ENCODE measurements at regions not wholly inside any gene's neighbourhood (a gene's known extent, or its start where the extent isn't known, plus 50 kb on each side); places are given as distances from the start of the nearest gene placed in this dataset.
"Not testable (repeated sequence)": the region's sequence is repeated elsewhere in the genome, so short reads cannot be mapped to it uniquely, and the experiment has no call there.

- Mint-ChIP-seq H3K36me3 (ENCODE audit: unreplicated experiment) (no peaks in the 10 kb centered on the region), H3K9me3 (ENCODE audit: unreplicated experiment) (no peaks in the 10 kb centered on the region), H3K27ac (ENCODE audit: unreplicated experiment) (no peak overlapping the region), H3K4me1 (ENCODE audit: unreplicated experiment) (peaks cover 19% of the 10 kb centered on the region), H3K4me3 (ENCODE audit: unreplicated experiment) (no peak overlapping the region), H3K27me3 (ENCODE audit: unreplicated experiment) (no peaks in the 10 kb centered on the region)
- no peak for DNase-seq (ENCODE audit: extremely low spot score, unreplicated experiment)
- TF ChIP-seq CTCF (IDR thresholded peaks at IDR 0.05), result no peak
Observed at GRCh38 chr2:226548732-226549131, 250.9 kb downstream of the IRS1 start.

- H3K36me3 Mint-ChIP-seq (ENCODE audit: unreplicated experiment), result peaks cover 1% of the 10 kb centered on the region
- H3K4me1 Mint-ChIP-seq (ENCODE audit: unreplicated experiment), result peaks cover 9% of the 10 kb centered on the region
- no peak for DNase-seq (ENCODE audit: extremely low spot score, unreplicated experiment)
- H3K27me3 Mint-ChIP-seq (ENCODE audit: unreplicated experiment), result no peaks in the 10 kb centered on the region
- no peak for TF ChIP-seq CTCF (IDR thresholded peaks at IDR 0.05)
- no peak overlapping the region for H3K27ac Mint-ChIP-seq (ENCODE audit: unreplicated experiment)
- no peaks in the 10 kb centered on the region for H3K9me3 Mint-ChIP-seq (ENCODE audit: unreplicated experiment)
- no peak overlapping the region for H3K4me3 Mint-ChIP-seq (ENCODE audit: unreplicated experiment)
Observed at GRCh38 chr2:226544596-226545210, 254.9 kb downstream of the IRS1 start.

GRCh38 chr2:226540204-226540994 lies 259.2 kb downstream of the IRS1 start:
- no peak overlapping the region for H3K27ac Mint-ChIP-seq (ENCODE audit: unreplicated experiment)
- TF ChIP-seq CTCF (IDR thresholded peaks at IDR 0.05), result no peak
- H3K27me3 Mint-ChIP-seq (ENCODE audit: unreplicated experiment), result no peaks in the 10 kb centered on the region
- no peak overlapping the region for H3K4me3 Mint-ChIP-seq (ENCODE audit: unreplicated experiment)
- peaks cover 1% of the 10 kb centered on the region for H3K36me3 Mint-ChIP-seq (ENCODE audit: unreplicated experiment)
- DNase-seq (ENCODE audit: extremely low spot score, unreplicated experiment), result no peak
- H3K4me1 Mint-ChIP-seq (ENCODE audit: unreplicated experiment), result no peaks in the 10 kb centered on the region
- H3K9me3 Mint-ChIP-seq (ENCODE audit: unreplicated experiment), result no peaks in the 10 kb centered on the region

GRCh38 chr2:226536410-226536809 lies 263.2 kb downstream of the IRS1 start:
- Mint-ChIP-seq H3K27ac (ENCODE audit: unreplicated experiment) (no peak overlapping the region), H3K4me1 (ENCODE audit: unreplicated experiment) (no peaks in the 10 kb centered on the region), H3K9me3 (ENCODE audit: unreplicated experiment) (no peaks in the 10 kb centered on the region), H3K4me3 (ENCODE audit: unreplicated experiment) (no peak overlapping the region), H3K36me3 (ENCODE audit: unreplicated experiment) (peaks cover 1% of the 10 kb centered on the region), H3K27me3 (ENCODE audit: unreplicated experiment) (no peaks in the 10 kb centered on the region)
- DNase-seq (ENCODE audit: extremely low spot score, unreplicated experiment), result no peak
- no peak for TF ChIP-seq CTCF (IDR thresholded peaks at IDR 0.05)

- H3K27me3 Mint-ChIP-seq (ENCODE audit: unreplicated experiment); H3K9me3 Mint-ChIP-seq (ENCODE audit: unreplicated experiment); H3K36me3 Mint-ChIP-seq (ENCODE audit: unreplicated experiment); H3K27ac Mint-ChIP-seq (ENCODE audit: unreplicated experiment); H3K4me3 Mint-ChIP-seq (ENCODE audit: unreplicated experiment); DNase-seq (ENCODE audit: extremely low spot score, unreplicated experiment); H3K4me1 Mint-ChIP-seq (ENCODE audit: unreplicated experiment): not testable (repeated sequence)
Observed at GRCh38 chr2:226532976-226533375, 266.6 kb downstream of the IRS1 start.

Data from osteocyte (in vitro differentiated cells).